ENCODE measurements at regions not wholly inside any gene's neighbourhood (a gene's known extent, or its start where the extent isn't known, plus 50 kb on each side); places are given as distances from the start of the nearest gene placed in this dataset.
A peak's percentile ranks its signal among the peaks of the same experiment; 100 is the strongest.

DNA sequence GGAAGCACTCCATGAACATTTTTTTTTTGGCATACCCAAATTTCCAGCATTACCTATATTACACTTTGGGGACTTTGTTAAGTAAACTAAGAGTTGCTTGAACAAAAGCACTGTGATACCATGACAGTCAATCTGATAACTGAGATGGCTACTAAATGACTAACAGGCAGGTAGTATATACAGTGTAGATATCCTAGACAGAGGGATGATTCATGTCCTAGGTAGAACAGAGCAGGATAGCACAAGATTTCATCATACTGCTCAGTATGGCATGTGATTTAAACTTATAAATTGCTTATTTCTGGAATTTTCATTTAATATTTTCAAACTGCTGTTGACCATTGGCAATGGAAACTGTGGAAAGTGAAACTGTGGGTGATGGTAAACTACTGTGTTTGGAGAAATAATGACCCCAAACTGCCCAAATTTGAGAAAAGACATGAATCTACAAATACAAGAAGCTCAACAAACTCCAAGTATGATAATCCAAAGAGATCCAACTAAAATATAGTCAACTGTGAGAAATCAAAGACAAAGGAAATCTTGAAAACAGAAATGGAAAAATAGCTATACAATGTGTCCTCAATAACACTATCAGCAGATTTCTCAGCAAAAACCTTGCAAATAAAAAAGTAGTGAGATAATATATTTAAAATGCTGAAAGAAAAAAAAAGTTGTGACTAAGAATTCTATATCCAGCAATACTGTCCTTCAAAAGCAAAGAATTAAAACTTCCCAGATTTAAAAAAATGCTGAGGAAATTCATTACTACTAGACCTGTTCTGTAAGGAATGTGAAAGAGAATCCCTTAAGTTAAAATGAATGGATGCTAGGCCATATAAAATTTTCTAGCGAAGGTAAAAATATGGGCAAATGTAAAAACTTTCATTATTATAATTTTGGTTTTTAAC is 410.4 kb downstream of the DUSP10 start:
- ATAC-seq (no peak), DNase-seq (no peak)
- peaks cover 0 to 12% (median 0%) of the 10 kb centered on the region in 3 donors for H3K9me3 ChIP-seq
- H3K4me3 ChIP-seq = no peak overlapping the region
- no peaks in the 10 kb centered on the region for H3K36me3 ChIP-seq (replicated peaks in 1 of 2; ENCODE audit: insufficient read depth in 1 of 2, low read depth in 2 of 2)
- TF ChIP-seq, protein P1, sequence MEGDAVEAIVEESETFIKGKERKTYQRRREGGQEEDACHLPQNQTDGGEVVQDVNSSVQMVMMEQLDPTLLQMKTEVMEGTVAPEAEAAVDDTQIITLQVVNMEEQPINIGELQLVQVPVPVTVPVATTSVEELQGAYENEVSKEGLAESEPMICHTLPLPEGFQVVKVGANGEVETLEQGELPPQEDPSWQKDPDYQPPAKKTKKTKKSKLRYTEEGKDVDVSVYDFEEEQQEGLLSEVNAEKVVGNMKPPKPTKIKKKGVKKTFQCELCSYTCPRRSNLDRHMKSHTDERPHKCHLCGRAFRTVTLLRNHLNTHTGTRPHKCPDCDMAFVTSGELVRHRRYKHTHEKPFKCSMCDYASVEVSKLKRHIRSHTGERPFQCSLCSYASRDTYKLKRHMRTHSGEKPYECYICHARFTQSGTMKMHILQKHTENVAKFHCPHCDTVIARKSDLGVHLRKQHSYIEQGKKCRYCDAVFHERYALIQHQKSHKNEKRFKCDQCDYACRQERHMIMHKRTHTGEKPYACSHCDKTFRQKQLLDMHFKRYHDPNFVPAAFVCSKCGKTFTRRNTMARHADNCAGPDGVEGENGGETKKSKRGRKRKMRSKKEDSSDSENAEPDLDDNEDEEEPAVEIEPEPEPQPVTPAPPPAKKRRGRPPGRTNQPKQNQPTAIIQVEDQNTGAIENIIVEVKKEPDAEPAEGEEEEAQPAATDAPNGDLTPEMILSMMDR (IDR thresholded peaks at IDR 0.05) = no peak
- TF ChIP-seq POLR2A (IDR thresholded peaks at IDR 0.05) = no peak
- intact Hi-C loops (cut with DNase I) = no loop called here
- 79 to 80% methylated on average over 1 of the region's 1 CpG for WGBS, 2 donors
- no peak overlapping the region for H3K27ac ChIP-seq
- no peaks in the 10 kb centered on the region for H3K27me3 ChIP-seq
- H3K4me1 ChIP-seq = no peaks in the 10 kb centered on the region

DNA sequence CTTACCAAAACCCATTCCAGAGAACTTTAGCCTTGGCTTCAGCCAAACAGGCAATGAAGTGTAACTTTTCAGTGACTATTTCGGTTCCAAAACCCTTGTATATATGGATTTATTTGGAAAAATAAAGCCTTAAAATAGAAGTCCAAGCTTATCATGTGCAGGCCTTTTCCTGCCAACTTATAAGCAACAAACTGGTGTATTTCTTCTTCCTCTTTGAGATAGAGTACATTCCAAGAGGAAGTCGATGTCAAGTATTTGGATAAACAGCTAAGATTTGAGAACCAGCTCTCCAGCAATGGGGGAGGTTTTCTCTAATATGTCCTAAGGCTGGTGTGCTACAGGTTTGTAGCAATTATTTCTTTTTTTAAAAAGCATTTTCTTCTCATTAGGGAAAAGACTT is 407.8 kb downstream of the DUSP10 start:
- intact Hi-C loops (cut with DNase I) = no loop called here
- Histone ChIP-seq H3K9me3 (peaks cover 0 to 12% (median 0%) of the 10 kb centered on the region in 3 donors), H3K27me3 (no peaks in the 10 kb centered on the region), H3K27ac (no peak overlapping the region), H3K4me3 (no peak overlapping the region), H3K36me3 (replicated peaks in 1 of 2; ENCODE audit: insufficient read depth in 1 of 2, low read depth in 2 of 2) (no peaks in the 10 kb centered on the region), H3K4me1 (no peaks in the 10 kb centered on the region)
- DNase-seq (no peak), ATAC-seq (no peak)
- TF ChIP-seq POLR2A (IDR thresholded peaks at IDR 0.05) = no peak
- TF ChIP-seq, protein P1 (IDR thresholded peaks at IDR 0.05) = no peak
- 18 to 24% methylated on average over 2 of the region's 2 CpGs for WGBS, 2 donors

DNA sequence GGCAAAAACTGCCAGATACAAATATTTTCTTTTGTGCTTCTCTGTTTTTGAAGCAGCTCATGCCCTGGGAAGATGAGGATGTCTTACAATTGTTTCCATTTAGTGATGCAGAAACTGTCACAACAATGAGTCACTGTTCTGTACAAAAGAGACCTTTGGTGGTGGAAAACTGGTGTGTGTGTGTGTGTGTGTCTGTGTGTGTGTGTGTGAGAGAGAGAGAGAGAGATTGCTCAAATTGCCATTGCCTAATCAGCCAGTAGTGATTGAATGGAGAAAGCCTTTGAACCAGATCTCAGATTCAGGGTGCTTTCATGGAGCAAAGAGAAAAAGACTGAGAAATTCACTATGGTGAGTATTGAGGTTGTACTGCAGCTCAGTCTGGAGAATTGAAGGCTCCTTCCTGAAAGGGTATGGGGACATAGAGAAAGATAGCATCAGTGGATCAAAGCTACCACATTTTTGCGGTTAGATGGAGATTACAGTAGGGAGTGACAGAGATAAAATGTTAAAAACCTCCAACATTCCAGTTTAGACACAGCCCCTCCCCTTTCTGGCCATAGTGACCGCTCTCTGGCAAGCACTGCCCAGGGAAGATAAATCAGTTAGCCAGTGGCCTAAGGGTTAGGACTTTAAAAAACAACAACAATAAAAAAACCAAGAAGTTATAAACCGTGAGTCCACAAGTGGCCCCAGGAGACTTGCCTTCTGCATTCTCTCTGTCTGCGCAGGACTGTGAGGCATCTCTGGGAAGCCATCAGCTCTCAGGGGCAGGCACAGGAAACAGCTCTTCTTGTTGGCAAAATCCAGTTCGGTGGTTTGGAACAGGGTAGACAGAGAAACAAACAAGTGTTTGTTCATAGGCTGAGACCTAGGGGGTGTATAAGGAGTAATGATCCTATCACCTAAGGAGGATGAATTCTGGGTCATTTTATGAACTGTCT is 406.5 kb downstream of the DUSP10 start:
- Histone ChIP-seq H3K9me3 (peaks cover 0 to 11% (median 0%) of the 10 kb centered on the region in 3 donors), H3K4me1 (no peaks in the 10 kb centered on the region), H3K27me3 (no peaks in the 10 kb centered on the region), H3K4me3 (no peak overlapping the region), H3K36me3 (replicated peaks in 1 of 2; ENCODE audit: insufficient read depth in 1 of 2, low read depth in 2 of 2) (no peaks in the 10 kb centered on the region), H3K27ac (peak overlapping the region in 2 of 4 donors; percentile 39 to 41)
- intact Hi-C loops (cut with DNase I) = no loop called here
- peak; percentile 7 to 44 (median 18) for DNase-seq
- 37 to 49% methylated on average over 5 of the region's 5 CpGs for WGBS, 2 donors
- ATAC-seq = peak; percentile 53
- TF ChIP-seq, protein P1 (IDR thresholded peaks at IDR 0.05) = no peak

DNA sequence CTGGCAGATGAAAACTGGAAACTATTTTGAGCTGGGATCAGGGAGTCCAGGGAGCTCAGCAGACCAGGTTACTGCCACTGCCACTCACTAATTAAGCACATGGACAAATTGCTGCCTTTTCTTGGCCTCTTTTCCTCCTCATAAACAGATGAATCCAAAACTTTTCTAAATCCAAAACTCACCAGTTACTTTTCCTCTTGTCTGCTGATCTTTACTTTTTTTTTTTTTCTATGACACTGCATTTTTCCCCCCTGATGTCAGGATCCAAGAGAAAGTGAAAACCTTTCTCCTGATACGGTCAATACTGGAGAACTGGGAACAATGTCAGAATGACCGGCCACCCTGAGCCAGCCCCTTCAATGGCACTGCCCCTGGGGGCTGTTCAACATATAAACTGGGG is 405.8 kb downstream of the DUSP10 start:
- WGBS, 2 donors = 50 to 57% methylated on average over 2 of the region's 2 CpGs
- peak overlapping the region in 1 of 4 donors; percentile 41 for H3K27ac ChIP-seq

More for the DNA sequence above, 405.8 kb downstream of the DUSP10 start:
- Histone ChIP-seq H3K36me3 (replicated peaks in 1 of 2; ENCODE audit: insufficient read depth in 1 of 2, low read depth in 2 of 2) (no peaks in the 10 kb centered on the region), H3K4me1 (no peaks in the 10 kb centered on the region), H3K4me3 (no peak overlapping the region), H3K27me3 (no peaks in the 10 kb centered on the region), H3K9me3 (peaks cover 0 to 6% (median 0%) of the 10 kb centered on the region in 3 donors)
- ATAC-seq (peak; percentile 33), DNase-seq (no peak)
- no peak for TF ChIP-seq POLR2A (IDR thresholded peaks at IDR 0.05)
- TF ChIP-seq, protein P1 (IDR thresholded peaks at IDR 0.05) = no peak
- intact Hi-C loops (cut with DNase I) = no loop called here

Measured in body of pancreas (tissue), 4 donors.